ENCODE measurements at regions not wholly inside any gene's neighbourhood (a gene's known extent, or its start where the extent isn't known, plus 50 kb on each side); places are given as distances from the start of the nearest gene placed in this dataset.

- ATAC-seq (ENCODE audit: insufficient read depth, low read depth) (no peak), DNase-seq (no peak)
- no peak overlapping the region for H3K4me3 ChIP-seq (ENCODE audit: low read depth in 1 of 2, low read length in 2 of 2)
- H3K9me3 ChIP-seq (ENCODE audit: insufficient read depth, low read length, severe bottlenecking) = no peaks in the 10 kb centered on the region
- H3K27ac ChIP-seq (ENCODE audit: low read length) = no peak overlapping the region
- H3K4me1 ChIP-seq (ENCODE audit: insufficient read depth, low read length) = no peaks in the 10 kb centered on the region
- H4K20me1 ChIP-seq (ENCODE audit: insufficient read depth, low read length) = no peaks in the 10 kb centered on the region
- no peaks in the 10 kb centered on the region for H3K79me2 ChIP-seq (ENCODE audit: insufficient read depth, low read length)
- H2AFZ ChIP-seq (ENCODE audit: low read depth, low read length) = no peak overlapping the region
- H3K4me2 ChIP-seq (ENCODE audit: insufficient read depth, low read length) = no peak overlapping the region
- H3K36me3 ChIP-seq (ENCODE audit: insufficient read depth, low read length) = no peaks in the 10 kb centered on the region
- no peak overlapping the region for H3K9ac ChIP-seq (ENCODE audit: low read depth, low read length)
- TF ChIP-seq EZH2 (IDR thresholded peaks at IDR 0.05; ENCODE audit: borderline replicate concordance, low read depth, low read length, severe bottlenecking) = no peak
- TF ChIP-seq CTCF (IDR thresholded peaks at IDR 0.05; ENCODE audit: borderline replicate concordance, extremely low read depth, low read length, poor library complexity, severe bottlenecking) = no peak
- no peaks in the 10 kb centered on the region for H3K27me3 ChIP-seq (ENCODE audit: insufficient read depth, low read length, poor library complexity)
These were observed 126.1 kb upstream of the UBL3 start for GRCh38 chr13:29976535-29976934.

- Histone ChIP-seq H3K27ac (ENCODE audit: low read length) (no peak overlapping the region), H3K79me2 (ENCODE audit: insufficient read depth, low read length) (no peaks in the 10 kb centered on the region), H3K27me3 (ENCODE audit: insufficient read depth, low read length, poor library complexity) (no peaks in the 10 kb centered on the region), H4K20me1 (ENCODE audit: insufficient read depth, low read length) (no peaks in the 10 kb centered on the region), H3K36me3 (ENCODE audit: insufficient read depth, low read length) (no peaks in the 10 kb centered on the region), H3K4me3 (ENCODE audit: low read depth in 1 of 2, low read length in 2 of 2) (no peak overlapping the region), H3K4me2 (ENCODE audit: insufficient read depth, low read length) (no peak overlapping the region), H3K9ac (ENCODE audit: low read depth, low read length) (no peak overlapping the region), H3K4me1 (ENCODE audit: insufficient read depth, low read length) (no peaks in the 10 kb centered on the region), H3K9me3 (ENCODE audit: insufficient read depth, low read length, severe bottlenecking) (no peaks in the 10 kb centered on the region), H2AFZ (ENCODE audit: low read depth, low read length) (no peak overlapping the region)
- TF ChIP-seq EZH2 (IDR thresholded peaks at IDR 0.05; ENCODE audit: borderline replicate concordance, low read depth, low read length, severe bottlenecking) = no peak
- no peak for TF ChIP-seq CTCF (IDR thresholded peaks at IDR 0.05; ENCODE audit: borderline replicate concordance, extremely low read depth, low read length, poor library complexity, severe bottlenecking)
- ATAC-seq (ENCODE audit: insufficient read depth, low read depth) = no peak
- DNase-seq = no peak
These were observed 124.9 kb upstream of the UBL3 start for GRCh38 chr13:29975283-29975682.

GRCh38 chr13:29969286-29969685 is 118.9 kb upstream of the UBL3 start:
- peaks cover 4% of the 10 kb centered on the region for H3K27me3 ChIP-seq (ENCODE audit: insufficient read depth, low read length, poor library complexity)
- no peak overlapping the region for H3K27ac ChIP-seq (ENCODE audit: low read length)
- H4K20me1 ChIP-seq (ENCODE audit: insufficient read depth, low read length) = no peaks in the 10 kb centered on the region
- no peak overlapping the region for H3K4me3 ChIP-seq (ENCODE audit: low read depth in 1 of 2, low read length in 2 of 2)
- no peak for ATAC-seq (ENCODE audit: insufficient read depth, low read depth)
- no peak overlapping the region for H3K4me2 ChIP-seq (ENCODE audit: insufficient read depth, low read length)
- H2AFZ ChIP-seq (ENCODE audit: low read depth, low read length) = no peak overlapping the region
- H3K36me3 ChIP-seq (ENCODE audit: insufficient read depth, low read length) = no peaks in the 10 kb centered on the region
- H3K9ac ChIP-seq (ENCODE audit: low read depth, low read length) = no peak overlapping the region
- TF ChIP-seq EZH2 (IDR thresholded peaks at IDR 0.05; ENCODE audit: borderline replicate concordance, low read depth, low read length, severe bottlenecking) (no peak), CTCF (IDR thresholded peaks at IDR 0.05; ENCODE audit: borderline replicate concordance, extremely low read depth, low read length, poor library complexity, severe bottlenecking) (no peak)
- H3K4me1 ChIP-seq (ENCODE audit: insufficient read depth, low read length) = no peaks in the 10 kb centered on the region
- DNase-seq = no peak
- no peaks in the 10 kb centered on the region for H3K79me2 ChIP-seq (ENCODE audit: insufficient read depth, low read length)
- peaks cover 5% of the 10 kb centered on the region for H3K9me3 ChIP-seq (ENCODE audit: insufficient read depth, low read length, severe bottlenecking)
